ENCODE measurements at regions not wholly inside any gene's neighbourhood (a gene's known extent, or its start where the extent isn't known, plus 50 kb on each side); places are given as distances from the start of the nearest gene placed in this dataset.

DNA sequence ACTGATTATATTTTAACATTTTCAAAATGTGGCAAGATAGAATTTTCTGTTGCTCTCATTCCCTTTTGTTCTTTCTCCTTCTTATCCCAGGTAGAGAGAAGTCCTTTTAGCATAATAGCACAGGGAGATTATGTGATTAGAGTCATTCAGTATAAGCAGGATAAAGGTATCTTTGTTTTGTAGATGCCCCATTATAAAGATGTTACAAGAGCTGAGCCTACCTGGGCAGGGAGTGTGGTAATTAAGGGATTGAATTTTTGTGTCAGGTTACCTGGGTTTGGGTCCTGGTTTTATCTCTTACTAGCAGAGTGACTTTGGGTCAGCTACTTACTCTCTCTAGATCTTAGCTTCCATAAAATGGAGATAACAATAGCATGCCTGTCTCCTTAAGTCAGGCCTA lies 536.5 kb downstream of the TMEM135 start:
- Histone ChIP-seq H3K4me3 (ENCODE audit: low read length, poor library complexity, severe bottlenecking) (no peak overlapping the region), H4K20me1 (ENCODE audit: insufficient read depth, low read length, poor library complexity, severe bottlenecking) (no peaks in the 10 kb centered on the region), H3F3A (ENCODE audit: low read depth) (no peaks in the 10 kb centered on the region), H3K9me2 (replicated peaks; ENCODE audit: low read depth, low read length) (no peaks in the 10 kb centered on the region), H3K4me2 (ENCODE audit: low read depth, low read length, poor library complexity, severe bottlenecking) (no peak overlapping the region), H3K4me1 (ENCODE audit: insufficient read depth, low read length, poor library complexity, severe bottlenecking) (no peaks in the 10 kb centered on the region), H3K27me3 (ENCODE audit: insufficient read depth, low read length, poor library complexity, severe bottlenecking) (no peaks in the 10 kb centered on the region), H3K79me2 (ENCODE audit: insufficient read depth, low read length) (no peaks in the 10 kb centered on the region), H2AFZ (ENCODE audit: low read length) (no peak overlapping the region), H3K9me3 (ENCODE audit: insufficient read depth, low read depth, low read length) (no peaks in the 10 kb centered on the region), H3K36me3 (ENCODE audit: insufficient read depth, low read length) (no peaks in the 10 kb centered on the region), H3K9ac (ENCODE audit: low read depth, low read length, poor library complexity, severe bottlenecking) (no peak overlapping the region)
- no peak for TF ChIP-seq EZH2phosphoT487 (IDR thresholded peaks at IDR 0.05; ENCODE audit: borderline replicate concordance)
- TF ChIP-seq, protein P1, sequence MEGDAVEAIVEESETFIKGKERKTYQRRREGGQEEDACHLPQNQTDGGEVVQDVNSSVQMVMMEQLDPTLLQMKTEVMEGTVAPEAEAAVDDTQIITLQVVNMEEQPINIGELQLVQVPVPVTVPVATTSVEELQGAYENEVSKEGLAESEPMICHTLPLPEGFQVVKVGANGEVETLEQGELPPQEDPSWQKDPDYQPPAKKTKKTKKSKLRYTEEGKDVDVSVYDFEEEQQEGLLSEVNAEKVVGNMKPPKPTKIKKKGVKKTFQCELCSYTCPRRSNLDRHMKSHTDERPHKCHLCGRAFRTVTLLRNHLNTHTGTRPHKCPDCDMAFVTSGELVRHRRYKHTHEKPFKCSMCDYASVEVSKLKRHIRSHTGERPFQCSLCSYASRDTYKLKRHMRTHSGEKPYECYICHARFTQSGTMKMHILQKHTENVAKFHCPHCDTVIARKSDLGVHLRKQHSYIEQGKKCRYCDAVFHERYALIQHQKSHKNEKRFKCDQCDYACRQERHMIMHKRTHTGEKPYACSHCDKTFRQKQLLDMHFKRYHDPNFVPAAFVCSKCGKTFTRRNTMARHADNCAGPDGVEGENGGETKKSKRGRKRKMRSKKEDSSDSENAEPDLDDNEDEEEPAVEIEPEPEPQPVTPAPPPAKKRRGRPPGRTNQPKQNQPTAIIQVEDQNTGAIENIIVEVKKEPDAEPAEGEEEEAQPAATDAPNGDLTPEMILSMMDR (conservative IDR thresholded peaks at IDR 0.05; ENCODE audit: low read length) = no peak

DNA sequence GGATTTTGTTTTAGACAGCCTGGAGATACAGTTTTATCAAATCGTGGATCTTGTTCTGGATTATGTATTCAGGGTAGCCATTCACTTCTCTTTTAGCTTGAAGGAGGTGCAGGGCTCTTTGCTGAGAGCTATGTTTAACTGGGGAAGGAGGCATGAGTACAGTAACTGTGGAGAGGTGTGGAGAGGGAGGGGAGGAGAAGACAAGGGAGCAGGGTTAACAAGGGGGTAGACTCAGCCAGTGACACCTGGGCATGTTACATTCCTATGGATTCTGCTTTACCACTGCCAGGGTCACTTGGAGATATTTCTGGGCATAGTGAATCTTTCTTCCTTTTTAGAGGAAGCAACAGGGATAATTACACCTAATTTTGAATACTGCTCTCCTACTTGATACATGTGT lies 536.0 kb downstream of the TMEM135 start:
- Histone ChIP-seq H3K9me2 (replicated peaks; ENCODE audit: low read depth, low read length) (no peaks in the 10 kb centered on the region), H3F3A (ENCODE audit: low read depth) (no peaks in the 10 kb centered on the region), H3K4me1 (ENCODE audit: insufficient read depth, low read length, poor library complexity, severe bottlenecking) (no peaks in the 10 kb centered on the region), H3K4me3 (ENCODE audit: low read length, poor library complexity, severe bottlenecking) (no peak overlapping the region), H2AFZ (ENCODE audit: low read length) (no peak overlapping the region), H3K4me2 (ENCODE audit: low read depth, low read length, poor library complexity, severe bottlenecking) (no peak overlapping the region), H3K9me3 (ENCODE audit: insufficient read depth, low read depth, low read length) (no peaks in the 10 kb centered on the region), H3K36me3 (ENCODE audit: insufficient read depth, low read length) (no peaks in the 10 kb centered on the region), H3K9ac (ENCODE audit: low read depth, low read length, poor library complexity, severe bottlenecking) (no peak overlapping the region), H3K79me2 (ENCODE audit: insufficient read depth, low read length) (no peaks in the 10 kb centered on the region), H4K20me1 (ENCODE audit: insufficient read depth, low read length, poor library complexity, severe bottlenecking) (no peaks in the 10 kb centered on the region), H3K27me3 (ENCODE audit: insufficient read depth, low read length, poor library complexity, severe bottlenecking) (no peaks in the 10 kb centered on the region)
- TF ChIP-seq, protein P1 (conservative IDR thresholded peaks at IDR 0.05; ENCODE audit: low read length) = no peak
- no peak for TF ChIP-seq EZH2phosphoT487 (IDR thresholded peaks at IDR 0.05; ENCODE audit: borderline replicate concordance)

DNA sequence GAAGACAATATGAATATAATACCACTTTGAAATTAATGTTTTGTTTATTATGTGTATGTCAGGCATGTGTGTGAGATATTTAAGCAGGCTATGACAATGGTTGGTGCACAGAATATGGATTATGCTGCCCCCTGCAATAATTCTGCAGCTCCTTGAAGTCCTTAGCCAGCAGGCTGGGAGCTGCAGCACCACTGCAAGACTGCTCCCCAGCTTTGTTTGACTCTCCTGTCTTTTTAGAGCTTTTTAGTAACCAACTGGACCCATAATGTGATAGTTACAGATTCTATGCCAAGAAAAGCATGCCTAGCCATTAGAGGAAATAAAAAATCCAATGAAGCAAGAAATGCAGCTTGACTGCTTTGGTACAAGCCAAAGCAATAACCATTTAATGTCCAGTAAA lies 535.1 kb downstream of the TMEM135 start:
- H3K79me2 ChIP-seq (ENCODE audit: insufficient read depth, low read length) = no peaks in the 10 kb centered on the region
- no peak overlapping the region for H3K9ac ChIP-seq (ENCODE audit: low read depth, low read length, poor library complexity, severe bottlenecking)
- H3K4me1 ChIP-seq (ENCODE audit: insufficient read depth, low read length, poor library complexity, severe bottlenecking) = no peaks in the 10 kb centered on the region
- no peak overlapping the region for H2AFZ ChIP-seq (ENCODE audit: low read length)
- TF ChIP-seq, protein P1 (conservative IDR thresholded peaks at IDR 0.05; ENCODE audit: low read length) = no peak
- TF ChIP-seq EZH2phosphoT487 (IDR thresholded peaks at IDR 0.05; ENCODE audit: borderline replicate concordance) = no peak
- no peaks in the 10 kb centered on the region for H3K27me3 ChIP-seq (ENCODE audit: insufficient read depth, low read length, poor library complexity, severe bottlenecking)
- H3K4me2 ChIP-seq (ENCODE audit: low read depth, low read length, poor library complexity, severe bottlenecking) = no peak overlapping the region
- H3K36me3 ChIP-seq (ENCODE audit: insufficient read depth, low read length) = no peaks in the 10 kb centered on the region
- H3K9me2 ChIP-seq (replicated peaks; ENCODE audit: low read depth, low read length) = no peaks in the 10 kb centered on the region
- no peaks in the 10 kb centered on the region for H4K20me1 ChIP-seq (ENCODE audit: insufficient read depth, low read length, poor library complexity, severe bottlenecking)
- H3K9me3 ChIP-seq (ENCODE audit: insufficient read depth, low read depth, low read length) = no peaks in the 10 kb centered on the region
- H3F3A ChIP-seq (ENCODE audit: low read depth) = no peaks in the 10 kb centered on the region
- H3K4me3 ChIP-seq (ENCODE audit: low read length, poor library complexity, severe bottlenecking) = no peak overlapping the region
